OCI-LY1 (cell line): ENCODE measurements at regions not wholly inside any gene's neighbourhood (a gene's known extent, or its start where the extent isn't known, plus 50 kb on each side); places are given as distances from the start of the nearest gene placed in this dataset.

Experiments
- H2AFZ ChIP-seq: fragments of 200-600 bp; sonication (generic), shearing (Covaris generic); 2 replicates; pipeline ENCODE4 v1.6.0; 2014; ENCODE audit warnings: antibody characterized with exemption, mild to moderate bottlenecking, low read length
- H3F3A ChIP-seq: fragments of 200-600 bp; sonication (generic), shearing (Covaris generic); 2 replicates; pipeline ENCODE4 v1.6.0; 2014; ENCODE audit warnings: mild to moderate bottlenecking, antibody characterized with exemption, low read length, moderate library complexity; ENCODE audit not compliant: insufficient read depth
- H3K27ac ChIP-seq: fragments of 200-600 bp; sonication (generic); 2 replicates; pipeline ENCODE4 v1.5.1; 2014; ENCODE audit warnings: low read length, mixed run types, mild to moderate bottlenecking, low read depth; ENCODE audit not compliant: poor library complexity, severe bottlenecking
- H3K27me3 ChIP-seq: fragments of 200-600 bp; sonication (generic); 2 replicates; pipeline ENCODE4 v1.6.0; 2014; ENCODE audit warnings: antibody characterized with exemption, mild to moderate bottlenecking, low read length, moderate library complexity; ENCODE audit not compliant: insufficient read depth
- H3K36me3 ChIP-seq: fragments of 200-600 bp; sonication (generic); 2 replicates; pipeline ENCODE4 v1.6.1; 2014; ENCODE audit warnings: mild to moderate bottlenecking, antibody characterized with exemption, low read length, moderate library complexity, mixed read lengths; ENCODE audit not compliant: insufficient read depth
- H3K4me1 ChIP-seq: fragments of 200-600 bp; sonication (generic); 2 replicates; pipeline ENCODE4 v1.5.1; 2014; ENCODE audit warnings: mild to moderate bottlenecking, low read length, moderate library complexity; ENCODE audit not compliant: insufficient read depth, severe bottlenecking
- H3K4me2 ChIP-seq: fragments of 200-600 bp; sonication (generic), shearing (Covaris generic); 2 replicates; pipeline ENCODE4 v1.6.1; 2014; ENCODE audit warnings: low read length
- H3K4me3 ChIP-seq: fragments of 200-600 bp; sonication (generic); 2 replicates; pipeline ENCODE4 v1.5.1; 2014; ENCODE audit warnings: low read length, low read depth, mild to moderate bottlenecking, mixed read lengths; ENCODE audit not compliant: poor library complexity, severe bottlenecking
- H3K79me2 ChIP-seq: fragments of 200-600 bp; shearing (Covaris generic); 2 replicates; pipeline ENCODE4 v1.6.1; 2016; ENCODE audit warnings: mixed run types, low read length, mixed read lengths; ENCODE audit not compliant: insufficient read depth
- H3K9ac ChIP-seq: fragments of 200-600 bp; sonication (generic), shearing (Covaris generic); 2 replicates; pipeline ENCODE4 v1.6.1; 2014; ENCODE audit warnings: mild to moderate bottlenecking, low read length, mixed read lengths
- H3K9me2 ChIP-seq: fragments of 200-600 bp; sonication (generic), shearing (Covaris generic); 2 replicates; pipeline ENCODE4 v1.6.1; 2014; ENCODE audit warnings: low read depth, mild to moderate bottlenecking, low read length, mixed read lengths
- H3K9me3 ChIP-seq: fragments of 200-600 bp; shearing (Covaris generic); 2 replicates; pipeline ENCODE4 v1.6.1; 2014; ENCODE audit warnings: low read length, mixed read lengths
- H4K20me1 ChIP-seq: fragments of 200-600 bp; sonication (generic), shearing (Covaris generic); 2 replicates; pipeline ENCODE4 v1.6.0; 2016; ENCODE audit warnings: mild to moderate bottlenecking, low read length; ENCODE audit not compliant: insufficient read depth
- EZH2 ChIP-seq: fragments of 200-600 bp; sonication (generic), shearing (Covaris generic); IDR thresholded peaks from 2 replicates; pipeline ENCODE4 v1.8.0; 2017; ENCODE audit warnings: borderline replicate concordance, mixed run types, mild to moderate bottlenecking, antibody characterized with exemption, low read length, moderate library complexity, mixed read lengths
- TF ChIP-seq, protein P1 (sequence below): fragments of 200-600 bp; sonication (generic), shearing (Covaris generic); IDR thresholded peaks from 2 replicates; pipeline ENCODE4 v1.5.1; 2017; ENCODE audit warnings: mild to moderate bottlenecking, antibody characterized with exemption, low read length, moderate library complexity, mixed read lengths

DNA sequence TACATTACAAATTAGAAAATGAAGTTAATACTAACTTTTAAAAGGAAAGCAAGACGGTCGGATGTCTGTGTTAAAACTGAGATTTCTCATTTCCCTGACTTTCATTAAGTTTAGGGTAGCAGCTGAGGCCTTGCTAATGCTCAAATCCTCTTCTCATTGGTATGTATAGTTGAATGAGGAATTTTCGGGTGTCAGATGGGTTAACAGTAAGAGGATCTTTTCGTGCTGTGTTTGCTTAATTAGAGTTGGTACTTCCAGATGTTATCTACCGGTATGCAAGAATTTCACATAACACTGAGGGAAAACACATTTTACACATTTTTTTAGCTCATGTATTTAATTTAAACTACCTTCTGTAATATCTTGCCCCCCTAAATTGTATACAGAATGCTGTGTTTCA lies 168.2 kb upstream of the CTNND2 start:
- Histone ChIP-seq H3K4me2 (no peak overlapping the region), H2AFZ (no peak overlapping the region), H3K4me1 (no peaks in the 10 kb centered on the region), H3K9me3 (no peaks in the 10 kb centered on the region), H3K9ac (no peak overlapping the region), H3K9me2 (no peaks in the 10 kb centered on the region), H3K79me2 (no peaks in the 10 kb centered on the region), H3K27me3 (no peaks in the 10 kb centered on the region), H3K27ac (no peak overlapping the region), H3K36me3 (no peaks in the 10 kb centered on the region), H3K4me3 (no peak overlapping the region), H4K20me1 (no peaks in the 10 kb centered on the region), H3F3A (no peaks in the 10 kb centered on the region)
- TF ChIP-seq, protein P1, sequence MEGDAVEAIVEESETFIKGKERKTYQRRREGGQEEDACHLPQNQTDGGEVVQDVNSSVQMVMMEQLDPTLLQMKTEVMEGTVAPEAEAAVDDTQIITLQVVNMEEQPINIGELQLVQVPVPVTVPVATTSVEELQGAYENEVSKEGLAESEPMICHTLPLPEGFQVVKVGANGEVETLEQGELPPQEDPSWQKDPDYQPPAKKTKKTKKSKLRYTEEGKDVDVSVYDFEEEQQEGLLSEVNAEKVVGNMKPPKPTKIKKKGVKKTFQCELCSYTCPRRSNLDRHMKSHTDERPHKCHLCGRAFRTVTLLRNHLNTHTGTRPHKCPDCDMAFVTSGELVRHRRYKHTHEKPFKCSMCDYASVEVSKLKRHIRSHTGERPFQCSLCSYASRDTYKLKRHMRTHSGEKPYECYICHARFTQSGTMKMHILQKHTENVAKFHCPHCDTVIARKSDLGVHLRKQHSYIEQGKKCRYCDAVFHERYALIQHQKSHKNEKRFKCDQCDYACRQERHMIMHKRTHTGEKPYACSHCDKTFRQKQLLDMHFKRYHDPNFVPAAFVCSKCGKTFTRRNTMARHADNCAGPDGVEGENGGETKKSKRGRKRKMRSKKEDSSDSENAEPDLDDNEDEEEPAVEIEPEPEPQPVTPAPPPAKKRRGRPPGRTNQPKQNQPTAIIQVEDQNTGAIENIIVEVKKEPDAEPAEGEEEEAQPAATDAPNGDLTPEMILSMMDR: no peak
- TF ChIP-seq EZH2: no peak

DNA sequence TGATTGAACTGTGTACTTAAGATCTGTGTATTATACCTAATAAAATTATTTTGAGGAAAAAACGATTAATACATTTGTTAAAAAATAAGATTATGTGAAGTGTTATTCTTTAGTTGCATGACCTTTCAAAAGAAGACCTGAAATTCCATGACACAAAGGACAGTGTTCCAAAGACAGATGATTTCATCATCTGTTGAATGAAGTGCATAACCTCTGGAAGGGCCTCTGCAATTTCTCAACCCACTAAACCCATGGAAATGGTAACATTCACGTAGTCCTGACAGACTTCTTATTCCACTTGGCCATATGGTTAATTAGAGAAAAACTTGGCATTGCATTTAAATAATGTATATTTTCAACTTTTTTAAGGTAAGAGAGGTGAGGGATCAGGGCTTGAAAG lies 167.2 kb upstream of the CTNND2 start:
- Histone ChIP-seq H3K79me2 (no peaks in the 10 kb centered on the region), H3F3A (no peaks in the 10 kb centered on the region), H2AFZ (no peak overlapping the region), H3K4me1 (no peaks in the 10 kb centered on the region), H3K9ac (no peak overlapping the region), H4K20me1 (no peaks in the 10 kb centered on the region), H3K27ac (no peak overlapping the region), H3K27me3 (no peaks in the 10 kb centered on the region), H3K4me3 (no peak overlapping the region), H3K9me3 (no peaks in the 10 kb centered on the region), H3K4me2 (no peak overlapping the region), H3K9me2 (no peaks in the 10 kb centered on the region), H3K36me3 (no peaks in the 10 kb centered on the region)
- TF ChIP-seq EZH2: no peak
- TF ChIP-seq, protein P1: no peak

DNA sequence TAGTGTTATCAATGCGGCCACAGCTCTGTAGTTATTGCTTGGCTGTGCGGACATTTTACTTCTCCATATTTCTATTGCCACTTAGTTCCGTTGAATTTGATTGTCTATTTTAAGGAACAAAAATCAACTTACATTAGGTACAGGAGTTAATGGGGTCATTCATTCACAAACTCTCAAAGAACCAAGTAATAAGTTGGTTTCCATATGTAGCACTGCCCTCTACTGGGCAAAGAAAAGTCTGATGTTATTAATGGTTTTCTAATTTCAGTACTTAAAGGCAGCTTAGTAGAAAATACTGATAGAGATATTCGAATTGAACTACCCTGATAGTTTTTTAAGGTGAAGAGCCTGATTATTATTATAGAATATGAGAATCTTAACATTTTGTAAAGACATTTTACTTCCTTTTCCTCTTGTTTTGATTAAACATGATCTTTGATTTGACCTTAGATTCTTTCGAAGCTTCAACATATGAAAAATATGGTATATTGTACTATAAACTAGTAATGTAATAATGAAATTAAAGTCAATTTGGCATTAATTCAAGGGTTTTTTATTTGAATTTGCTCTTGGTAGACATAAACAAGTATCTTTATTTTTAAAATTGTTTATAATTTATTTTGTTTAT lies 119.5 kb upstream of the CTNND2 start:
- no peaks in the 10 kb centered on the region for H3K4me1 ChIP-seq

More for the DNA sequence above, 119.5 kb upstream of the CTNND2 start:
- Histone ChIP-seq H3K9ac (no peak overlapping the region), H3K27me3 (no peaks in the 10 kb centered on the region), H2AFZ (no peak overlapping the region), H3K27ac (no peak overlapping the region), H4K20me1 (no peaks in the 10 kb centered on the region), H3K9me3 (no peaks in the 10 kb centered on the region), H3K4me3 (no peak overlapping the region), H3K4me2 (no peak overlapping the region), H3K9me2 (no peaks in the 10 kb centered on the region), H3F3A (no peaks in the 10 kb centered on the region), H3K36me3 (no peaks in the 10 kb centered on the region), H3K79me2 (no peaks in the 10 kb centered on the region)
- no peak for TF ChIP-seq EZH2
- TF ChIP-seq, protein P1: peak; percentile 74
